Right ventricle myocardium inferior (tissue), 1 donor: ENCODE measurements at regions not wholly inside any gene's neighbourhood (a gene's known extent, or its start where the extent isn't known, plus 50 kb on each side); places are given as distances from the start of the nearest gene placed in this dataset.
"Not testable (repeated sequence)": the region's sequence is repeated elsewhere in the genome, so short reads cannot be mapped to it uniquely, and the experiment has no call there.

Experiments used
- ATAC-seq: fragments of 200-7000 bp; cut with Tn5 transposase; one replicate; pipeline ENCODE4 v1.9.1; 2020; ENCODE audit warnings: mild to moderate bottlenecking, moderate library complexity
- DNase-seq: peaks from one replicate; pipeline ENCODE4 v3.0.0; 2021; ENCODE audit errors: missing footprints
- intact Hi-C: fragments of 100-400 bp; cut with DNase I; formaldehyde crosslinking; loops from one replicate; pipeline ENCODE4 v1.11.0; 2022
- donor health status: DM: no; HTN: yes; CAD: no; lungs with severe emphysema.

GRCh38 chr12:77224346-77224745, 159.0 kb upstream of the E2F7 start:
- intact Hi-C loops = no loop called here
- DNase-seq = no peak
- no peak for ATAC-seq

- DNase-seq (no peak), ATAC-seq (no peak)
- intact Hi-C loops = no loop called here
These were observed 157.0 kb upstream of the E2F7 start for GRCh38 chr12:77222336-77222735.

- intact Hi-C loops = no loop called here
- DNase-seq = no peak
- no peak for ATAC-seq
These were observed 155.2 kb upstream of the E2F7 start for GRCh38 chr12:77220586-77220985.

- DNase-seq = no peak
- no peak for ATAC-seq
- intact Hi-C loops = no loop called here
These were observed 152.9 kb upstream of the E2F7 start for GRCh38 chr12:77218278-77218677.

GRCh38 chr12:77216136-77216535, 150.8 kb upstream of the E2F7 start:
- intact Hi-C loops, ATAC-seq, DNase-seq: not testable (repeated sequence)

- intact Hi-C loops = no loop called here
- no peak for DNase-seq
- no peak for ATAC-seq
These were observed 148.8 kb upstream of the E2F7 start for GRCh38 chr12:77214136-77214535.

GRCh38 chr12:77213319-77213718, 147.9 kb upstream of the E2F7 start:
- DNase-seq = no peak
- intact Hi-C loops = no loop called here
- ATAC-seq = no peak

- no peak for ATAC-seq
- intact Hi-C loops = no loop called here
- DNase-seq = no peak
These were observed 145.4 kb upstream of the E2F7 start for GRCh38 chr12:77210724-77211123.

- intact Hi-C loops = no loop called here
- ATAC-seq (no peak), DNase-seq (no peak)
These were observed 138.7 kb upstream of the E2F7 start for GRCh38 chr12:77204083-77204482.

GRCh38 chr12:77202457-77203060, 137.2 kb upstream of the E2F7 start:
- intact Hi-C loops = no loop called here
- ATAC-seq = no peak
- DNase-seq = no peak

- DNase-seq = no peak
- intact Hi-C loops = no loop called here
- no peak for ATAC-seq
These were observed 124.6 kb upstream of the E2F7 start for GRCh38 chr12:77189901-77190416.

- intact Hi-C loops = no loop called here
- no peak for DNase-seq
- ATAC-seq = no peak
These were observed 124.1 kb upstream of the E2F7 start for GRCh38 chr12:77189458-77189857.

- intact Hi-C loops = no loop called here
- ATAC-seq (no peak), DNase-seq (no peak)
These were observed 114.1 kb upstream of the E2F7 start for GRCh38 chr12:77179515-77179914.

GRCh38 chr12:77167801-77168200, 102.4 kb upstream of the E2F7 start:
- intact Hi-C loops = no loop called here
- no peak for ATAC-seq
- no peak for DNase-seq

GRCh38 chr12:77166696-77167095, 101.3 kb upstream of the E2F7 start:
- ATAC-seq (no peak), DNase-seq (no peak)
- intact Hi-C loops = no loop called here

- ATAC-seq = no peak
- intact Hi-C loops = no loop called here
These were observed 98.0 kb upstream of the E2F7 start for GRCh38 chr12:77163074-77164038.

GRCh38 chr12:77161944-77162343, 96.6 kb upstream of the E2F7 start:
- DNase-seq (no peak), ATAC-seq (no peak)
- intact Hi-C loops = no loop called here

More at GRCh38 chr12:77163074-77164038, 98.0 kb upstream of the E2F7 start:
- no peak for DNase-seq

- DNase-seq (no peak), ATAC-seq (no peak)
- intact Hi-C loops = no loop called here
These were observed 95.6 kb upstream of the E2F7 start for GRCh38 chr12:77160931-77161330.

- DNase-seq (no peak), ATAC-seq (no peak)
- intact Hi-C loops = loop anchor here (10.0 kb wide), 2 partner anchors 231 to 771 kb away; no protein-coding TSS in a partner anchor
These were observed 88.3 kb upstream of the E2F7 start for GRCh38 chr12:77153706-77154105.

GRCh38 chr12:77152623-77153193, 87.3 kb upstream of the E2F7 start:
- DNase-seq (no peak), ATAC-seq (no peak)
- intact Hi-C loops = loop anchor here (1.0 to 10.0 kb wide), 3 partner anchors 232 to 772 kb away; no protein-coding TSS in a partner anchor
